CD4-positive, alpha-beta T cell treated with Interleukin-10 for 1 hour (primary cell): ENCODE measurements at regions not wholly inside any gene's neighbourhood (a gene's known extent, or its start where the extent isn't known, plus 50 kb on each side); places are given as distances from the start of the nearest gene placed in this dataset.

Experiments
- DNase-seq: peaks from one replicate; pipeline ENCODE4 v3.0.0-alpha.2; 2020

GRCh38 chr2:172658945-172659344, 76.7 kb upstream of the RAPGEF4 start:
- DNase-seq = no peak

- DNase-seq = no peak
Observed at GRCh38 chr2:172662099-172662498, 73.5 kb upstream of the RAPGEF4 start.

DNA sequence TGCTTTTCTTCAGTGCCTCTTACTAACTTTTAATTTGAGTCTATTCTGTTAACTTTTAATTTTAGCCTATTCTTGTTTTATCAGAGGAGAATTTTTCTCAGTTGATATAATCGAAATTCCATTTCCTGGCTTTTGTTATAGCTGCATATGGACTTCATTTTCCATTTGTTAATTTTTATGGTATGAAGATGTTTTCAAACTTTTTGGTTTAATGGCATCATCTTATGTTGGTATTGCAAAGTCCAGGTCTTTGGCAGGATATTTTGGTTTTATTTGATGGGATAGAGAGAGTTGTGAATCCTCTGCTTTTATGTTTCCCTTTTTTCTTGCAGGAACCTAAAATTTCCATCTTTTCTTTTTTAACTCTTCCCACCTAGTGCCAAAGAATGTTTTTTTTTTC, 70.9 kb upstream of the RAPGEF4 start:
- no peak for DNase-seq

DNA sequence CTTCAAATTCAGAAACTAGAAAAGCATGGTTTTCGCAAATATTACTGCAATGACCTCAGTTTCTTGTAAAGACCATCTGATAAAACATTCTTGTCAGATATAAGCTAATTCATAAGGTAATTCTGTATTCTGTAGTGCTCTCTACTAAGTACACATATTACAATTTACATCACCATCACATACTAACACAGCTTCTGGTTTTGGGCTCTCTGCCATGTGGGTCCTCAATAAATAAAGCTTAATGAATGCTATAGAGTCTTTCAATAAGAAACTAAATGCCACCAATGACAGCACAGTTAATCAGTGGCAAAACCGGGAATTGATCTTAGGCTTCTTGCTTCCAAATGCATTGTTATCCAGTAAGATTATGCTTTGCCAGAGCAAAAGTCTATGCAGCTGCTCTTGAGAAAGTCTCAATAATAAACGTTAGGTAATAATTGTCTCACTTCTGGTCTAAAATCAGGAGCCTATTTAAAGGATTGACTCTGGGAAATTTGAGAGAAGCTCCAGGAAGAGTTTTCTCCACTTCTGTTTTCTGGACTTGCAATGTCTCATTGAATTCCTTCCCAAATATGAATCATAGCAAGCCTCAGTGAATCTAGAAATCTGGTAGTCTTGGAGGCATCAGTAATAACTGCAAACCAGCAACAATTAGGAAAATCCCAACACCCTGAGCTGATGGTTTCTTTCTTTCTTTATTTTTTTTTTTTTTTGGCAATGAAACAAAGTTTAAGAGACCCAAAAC, 67.9 kb upstream of the RAPGEF4 start:
- no peak for DNase-seq

DNA sequence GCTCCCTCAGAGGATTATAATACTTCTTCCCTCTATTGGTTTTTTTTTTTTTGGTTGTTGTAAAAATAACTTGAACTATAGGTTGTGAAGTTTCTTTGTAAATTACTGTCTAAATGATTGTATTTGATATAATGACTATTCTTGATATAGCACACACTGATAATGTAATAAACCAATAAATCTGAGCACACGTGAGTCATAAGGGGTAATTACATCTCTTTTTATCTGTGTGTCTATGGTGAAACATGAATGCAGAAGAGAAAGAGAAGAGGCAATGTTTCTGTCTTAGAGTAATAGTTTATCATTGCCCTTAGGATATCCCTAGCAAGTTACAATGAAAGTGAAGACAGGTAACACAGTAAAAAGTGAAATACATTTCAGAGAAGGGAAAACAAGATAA, 64.1 kb upstream of the RAPGEF4 start:
- DNase-seq = no peak

GRCh38 chr2:172672114-172672513, 63.5 kb upstream of the RAPGEF4 start:
- no peak for DNase-seq

- DNase-seq = no peak
Observed at GRCh38 chr2:172673056-172673683, 62.5 kb upstream of the RAPGEF4 start.

DNA sequence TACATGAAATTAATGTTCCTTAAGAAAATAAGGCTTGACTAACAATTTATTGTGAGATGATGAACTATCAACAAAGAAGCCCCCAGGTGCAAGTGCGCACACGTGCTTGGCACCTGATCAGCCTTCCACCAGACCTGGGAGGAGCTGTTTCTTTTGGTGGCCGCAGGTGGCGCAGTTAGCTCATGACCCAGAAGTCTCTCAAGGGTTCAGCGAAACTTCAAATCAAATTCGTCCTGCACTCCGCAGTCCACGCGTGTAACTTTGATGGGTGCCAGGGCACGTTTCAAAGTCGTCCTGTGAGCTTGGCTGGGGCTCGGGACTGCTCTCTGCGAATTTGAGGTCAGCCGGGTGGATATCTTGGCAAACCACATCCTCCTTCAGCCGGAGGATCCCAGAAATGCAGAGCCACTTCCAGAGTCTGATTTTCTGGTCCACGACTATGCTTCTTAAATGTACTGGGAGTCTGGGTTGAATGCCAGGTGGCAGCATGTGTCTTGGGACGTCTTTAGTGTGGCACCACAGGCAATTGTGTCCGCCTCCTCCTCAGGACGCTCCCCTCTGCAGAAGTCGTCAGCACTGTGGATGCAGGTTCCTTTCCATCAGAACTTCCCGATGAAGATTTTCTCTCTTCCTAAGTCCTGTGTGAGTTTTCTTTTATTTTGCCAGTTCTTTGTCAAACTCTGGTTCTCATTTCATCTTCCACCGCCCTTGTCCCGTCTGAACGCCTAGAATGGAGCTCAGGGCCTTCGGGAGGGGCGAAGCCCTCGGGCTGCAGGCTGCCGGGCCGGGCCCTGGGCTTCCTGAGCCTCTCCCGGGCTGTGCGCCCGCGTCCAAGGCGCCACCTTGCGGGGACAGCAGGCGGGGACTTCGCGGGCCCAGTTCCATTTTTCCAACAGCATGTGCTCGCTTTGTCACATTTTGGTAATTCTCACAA, 61.3 kb upstream of the RAPGEF4 start:
- DNase-seq = peak; percentile 31

- DNase-seq = no peak
Observed at GRCh38 chr2:172674968-172675303, 60.7 kb upstream of the RAPGEF4 start.

- DNase-seq = no peak
Observed at GRCh38 chr2:172677363-172677762, 58.3 kb upstream of the RAPGEF4 start.

- DNase-seq = no peak
Observed at GRCh38 chr2:172680436-172681068, 55.1 kb upstream of the RAPGEF4 start.

DNA sequence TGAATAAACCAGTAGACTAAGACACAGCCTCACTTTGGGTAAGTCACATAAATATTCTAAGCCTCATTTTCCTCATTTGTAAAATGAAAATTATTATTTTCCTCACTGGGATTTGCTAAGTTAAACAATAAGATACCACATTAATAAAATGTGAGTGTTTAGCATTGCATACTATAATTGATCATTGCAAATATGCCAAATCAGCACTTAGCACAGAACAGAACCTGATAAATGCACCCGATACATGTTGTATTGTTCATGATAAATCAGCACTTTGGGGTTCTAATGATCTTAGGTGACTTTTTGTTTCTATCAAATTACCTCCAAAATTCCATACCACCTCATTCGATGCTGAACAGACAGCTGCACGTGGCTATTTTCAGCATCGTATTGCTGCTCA, 50.2 kb upstream of the RAPGEF4 start:
- no peak for DNase-seq
